ENCODE measurements at regions not wholly inside any gene's neighbourhood (a gene's known extent, or its start where the extent isn't known, plus 50 kb on each side); places are given as distances from the start of the nearest gene placed in this dataset.

DNA sequence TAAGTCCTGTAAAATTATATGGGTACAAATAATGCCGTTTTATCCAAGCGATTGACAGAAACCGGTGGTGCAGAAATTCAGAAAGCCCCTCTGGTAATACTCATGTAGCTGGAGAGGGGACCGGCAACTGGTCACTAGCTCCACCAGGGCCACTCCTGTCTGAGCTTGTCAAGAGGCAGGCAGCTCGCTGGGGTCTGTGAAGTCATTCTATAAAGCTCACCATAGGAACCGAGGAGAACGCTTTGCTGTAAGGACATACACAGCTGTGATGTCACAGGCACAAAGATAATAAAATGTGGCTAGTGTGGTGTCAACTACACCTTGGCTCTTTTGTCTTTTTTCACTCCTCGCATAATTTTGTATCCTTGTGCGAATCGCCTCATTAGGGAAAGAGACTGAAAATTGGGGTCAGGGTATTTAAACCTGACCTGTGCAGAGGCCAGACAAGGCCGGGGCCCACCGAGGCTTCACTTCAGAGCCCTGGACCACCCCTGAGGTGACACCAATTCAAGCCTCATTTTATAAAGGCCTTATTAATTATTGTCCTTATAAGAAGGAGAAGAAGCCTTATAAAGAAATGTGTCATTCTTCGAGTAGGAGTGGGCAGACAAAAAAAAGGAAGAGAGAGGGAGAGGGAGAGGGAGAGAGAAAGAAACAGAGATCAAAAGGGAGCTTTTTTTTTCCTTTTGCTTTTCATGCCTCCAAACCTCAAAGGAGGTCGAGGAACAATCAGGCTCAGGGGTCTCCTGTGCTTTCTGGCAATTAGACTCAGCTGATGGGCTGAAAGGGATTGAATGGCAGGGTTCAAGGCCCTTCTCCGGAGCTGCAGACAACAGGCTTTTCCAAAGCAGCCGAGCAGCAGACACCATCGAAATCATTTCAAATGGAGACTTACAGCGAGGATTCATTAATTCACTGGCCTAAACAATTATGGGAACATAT is 813.3 kb upstream of the ARRDC4 start:
- DNase-seq (ENCODE audit: low spot score), result no peak
- in situ Hi-C loops (cut with HindIII; ENCODE audit: low sequenced_read_pairs), result no loop called here

DNA sequence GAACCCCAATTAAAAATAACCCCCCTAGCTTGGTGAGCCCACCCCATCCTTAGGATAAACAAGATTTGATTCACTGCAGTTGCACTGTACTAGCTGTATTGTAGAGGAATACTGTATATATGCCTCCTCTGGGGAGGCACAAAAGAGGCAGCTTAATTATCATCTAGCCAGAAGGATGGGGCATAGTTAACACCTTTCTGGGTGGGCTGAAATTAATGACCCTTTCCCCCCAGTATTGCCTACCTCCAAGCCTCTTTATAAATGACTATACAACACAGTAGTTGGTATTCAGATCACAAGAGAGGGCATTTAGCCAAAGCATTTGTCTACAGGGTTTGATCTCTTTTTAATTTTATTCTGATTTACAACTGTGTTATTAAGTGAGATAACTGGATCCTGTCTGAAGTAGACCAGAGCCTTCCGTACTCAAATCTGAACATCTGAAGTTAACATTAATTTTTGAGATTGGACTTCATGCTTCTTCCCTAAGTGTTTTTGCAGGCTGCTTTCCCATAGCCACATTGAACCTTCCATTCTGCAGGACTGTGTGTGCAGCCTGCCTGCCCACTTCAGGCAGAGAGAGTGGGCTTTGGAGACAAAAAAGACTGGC is 807.0 kb upstream of the ARRDC4 start:
- DNase-seq (ENCODE audit: low spot score), result no peak
- in situ Hi-C loops (cut with HindIII; ENCODE audit: low sequenced_read_pairs), result no loop called here

DNA sequence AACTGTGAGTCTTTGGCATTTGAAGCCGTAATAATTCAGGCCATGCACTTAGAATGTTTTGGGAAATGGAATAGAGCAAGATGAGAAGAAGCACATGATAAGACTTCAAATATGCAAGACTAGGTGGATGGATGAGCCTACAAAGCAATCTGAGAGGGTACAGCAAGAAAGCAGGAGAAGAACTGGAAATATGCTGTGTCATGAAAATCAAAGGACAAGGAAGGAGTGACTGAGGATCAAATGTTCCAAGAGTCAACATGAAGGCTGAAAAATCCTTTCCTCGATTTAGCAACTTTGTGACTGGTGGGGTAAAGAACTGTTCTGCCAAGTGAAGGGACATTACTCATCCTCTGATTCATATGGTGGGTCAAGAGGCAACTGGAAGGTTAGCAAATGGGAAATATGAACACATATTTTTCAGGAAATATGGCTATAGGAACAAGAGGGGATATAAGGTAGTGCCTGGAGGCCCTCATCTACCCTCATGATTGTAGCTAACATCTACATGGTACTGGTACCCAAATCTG is 803.7 kb upstream of the ARRDC4 start:
- no peak for DNase-seq (ENCODE audit: low spot score)
- in situ Hi-C loops (cut with HindIII; ENCODE audit: low sequenced_read_pairs), result no loop called here

DNA sequence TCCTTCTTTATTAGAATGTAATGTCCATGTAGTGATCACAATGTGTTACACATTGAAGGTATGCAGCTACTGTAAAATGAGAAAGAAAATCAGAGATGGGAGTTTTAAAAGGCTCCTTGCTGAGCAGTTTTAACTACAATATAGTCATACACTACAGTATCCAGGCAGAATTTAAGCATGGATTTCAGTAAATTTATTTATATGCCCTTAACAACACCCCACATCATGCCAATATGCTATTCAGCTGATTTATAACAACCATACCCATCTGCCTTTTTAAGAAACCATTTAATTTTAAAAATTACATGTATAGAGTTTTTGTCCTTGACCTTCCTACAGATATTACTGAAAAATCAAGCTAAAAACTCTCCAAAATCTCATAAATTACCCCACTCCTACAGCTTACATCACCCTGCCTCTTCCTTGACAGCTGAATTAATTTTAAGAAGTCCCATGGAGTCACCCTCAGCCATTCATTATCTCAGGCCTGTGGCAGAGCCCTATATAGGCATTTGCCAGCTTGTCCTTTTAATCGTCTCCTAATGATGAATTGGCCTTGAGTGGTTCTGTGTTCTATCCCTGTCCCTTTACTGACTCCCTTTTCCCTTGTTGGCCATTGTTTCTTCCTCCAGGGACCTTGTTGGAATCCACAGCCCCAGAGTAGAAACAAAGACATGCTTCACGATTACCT is 797.6 kb upstream of the ARRDC4 start:
- in situ Hi-C loops (cut with HindIII; ENCODE audit: low sequenced_read_pairs), result no loop called here
- no peak for DNase-seq (ENCODE audit: low spot score)

DNA sequence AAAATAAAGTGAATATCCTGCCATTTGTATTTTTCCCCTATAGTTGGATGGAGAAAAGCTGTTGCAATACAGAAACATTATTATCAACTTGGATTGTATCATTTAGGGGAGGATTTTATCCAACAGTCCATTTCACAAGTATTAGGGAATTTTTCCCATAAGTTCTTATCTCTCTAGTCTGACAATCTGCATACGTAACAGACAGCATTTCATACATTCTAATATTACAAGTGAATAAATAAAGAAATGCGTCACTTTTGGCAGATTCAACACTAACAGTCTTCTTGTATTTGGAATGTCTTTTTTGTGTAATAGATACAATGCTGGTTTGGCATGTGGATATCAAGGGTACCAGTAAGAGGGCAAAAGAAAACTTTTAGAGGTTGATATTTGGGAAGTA is 795.3 kb upstream of the ARRDC4 start:
- DNase-seq (ENCODE audit: low spot score), result no peak
- in situ Hi-C loops (cut with HindIII; ENCODE audit: low sequenced_read_pairs), result no loop called here

DNA sequence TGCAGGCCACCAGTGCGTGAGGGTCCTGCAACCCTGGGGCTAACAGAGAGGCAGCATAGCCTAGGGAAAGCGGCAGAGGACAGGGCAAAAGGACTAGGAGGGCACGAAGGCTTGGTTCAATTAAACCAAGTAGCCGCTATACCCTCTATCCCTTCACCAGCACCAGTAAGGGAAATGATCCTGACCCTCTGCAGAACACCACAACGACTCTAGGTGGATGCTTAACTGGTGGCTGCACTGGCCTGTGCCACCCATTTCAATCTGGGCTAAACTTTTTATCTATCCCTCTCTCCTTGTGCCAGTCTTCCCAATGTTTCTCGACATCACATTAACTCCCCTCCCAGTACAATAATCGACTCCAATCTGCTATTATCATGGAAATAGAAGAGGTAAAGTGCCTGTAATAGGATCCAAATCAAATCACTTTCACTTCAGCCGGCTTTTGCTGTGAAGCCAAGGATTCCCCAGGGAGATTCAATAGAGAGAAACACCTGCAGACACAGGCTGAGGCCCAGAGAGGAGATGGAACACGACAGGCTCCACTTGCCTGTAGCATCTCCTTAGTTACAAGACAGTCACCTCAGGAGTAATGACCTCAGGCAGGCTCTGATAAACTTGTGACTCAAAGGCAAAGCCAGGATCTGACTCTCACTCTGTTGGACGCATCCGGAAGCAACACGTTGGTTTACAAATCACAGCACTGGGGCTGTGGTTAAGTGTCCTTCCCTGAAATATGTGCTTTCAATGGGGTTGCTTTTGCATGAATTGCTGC is 791.6 kb upstream of the ARRDC4 start:
- no peak for DNase-seq (ENCODE audit: low spot score)
- in situ Hi-C loops (cut with HindIII; ENCODE audit: low sequenced_read_pairs), result no loop called here

DNA sequence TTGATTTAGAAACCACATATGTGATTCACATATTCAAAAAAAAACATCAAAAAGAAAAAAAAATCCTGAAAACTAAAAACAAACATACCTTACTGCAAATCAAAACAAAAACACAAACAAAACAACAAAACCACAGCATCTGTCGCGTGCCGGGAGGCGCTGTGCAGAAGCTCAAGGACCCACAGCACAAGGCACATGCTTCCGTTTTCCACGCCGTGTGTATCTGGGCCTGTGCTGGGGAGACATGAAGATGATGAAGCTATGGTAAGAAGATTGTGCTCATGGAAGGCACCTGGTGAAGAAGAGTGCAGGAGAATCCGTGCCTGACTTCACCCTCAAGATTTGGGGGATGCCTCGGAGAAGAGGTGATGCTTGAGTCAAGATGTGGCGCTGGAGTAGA is 788.9 kb upstream of the ARRDC4 start:
- no peak for DNase-seq (ENCODE audit: low spot score)
- in situ Hi-C loops (cut with HindIII; ENCODE audit: low sequenced_read_pairs), result no loop called here

DNA sequence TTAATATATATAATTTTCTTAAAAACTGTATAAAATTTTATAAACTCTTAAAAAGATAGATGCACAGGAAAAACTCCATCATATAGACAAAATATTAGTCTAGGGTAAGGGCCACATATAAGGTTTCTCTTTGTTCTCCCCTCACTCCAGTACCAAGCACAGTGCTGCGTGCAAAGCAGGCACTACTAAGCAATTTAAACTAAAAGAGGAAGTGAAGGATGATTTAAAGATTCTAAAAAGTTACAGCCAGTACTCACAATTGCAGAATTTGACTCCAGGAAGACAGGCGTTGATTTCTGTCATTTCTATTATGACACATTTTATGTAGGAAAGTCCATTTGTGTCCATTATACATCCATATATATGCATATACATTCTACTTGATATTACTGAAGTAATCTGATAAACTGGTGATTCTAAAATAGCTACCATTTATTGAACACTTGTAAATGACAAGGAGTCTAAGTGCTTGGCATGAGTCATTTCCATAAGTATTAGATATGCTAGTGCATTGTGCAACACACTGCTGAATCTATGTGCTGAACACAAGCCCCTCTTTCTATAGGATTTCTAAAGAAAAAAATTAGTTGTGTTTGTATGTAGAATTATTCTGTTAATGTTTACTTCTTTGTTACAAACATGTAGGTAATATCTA is 785.5 kb upstream of the ARRDC4 start:
- in situ Hi-C loops (cut with HindIII; ENCODE audit: low sequenced_read_pairs), result no loop called here
- DNase-seq (ENCODE audit: low spot score), result no peak

DNA sequence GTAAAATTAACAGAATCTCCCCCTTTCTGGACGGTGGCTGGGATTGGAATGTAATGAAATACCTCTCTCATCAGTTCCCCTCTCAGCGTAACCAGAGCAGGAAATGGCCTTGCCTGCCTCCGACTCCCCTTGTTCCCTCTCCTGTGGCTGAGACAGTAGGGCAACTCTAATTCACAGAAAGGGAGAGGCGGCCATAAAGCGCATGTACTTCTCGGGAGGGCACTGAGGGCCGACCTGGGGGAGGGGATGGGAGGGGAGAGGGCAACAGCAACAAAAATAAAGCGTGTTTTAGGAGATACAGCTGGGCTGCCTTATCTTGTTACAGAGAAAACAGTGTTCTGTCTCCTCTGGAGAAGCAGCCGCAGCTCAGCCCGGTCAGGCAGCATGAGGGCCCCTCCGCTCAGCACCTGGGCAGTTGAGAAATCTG is 783.3 kb upstream of the ARRDC4 start:
- in situ Hi-C loops (cut with HindIII; ENCODE audit: low sequenced_read_pairs), result no loop called here
- DNase-seq (ENCODE audit: low spot score), result no peak

DNA sequence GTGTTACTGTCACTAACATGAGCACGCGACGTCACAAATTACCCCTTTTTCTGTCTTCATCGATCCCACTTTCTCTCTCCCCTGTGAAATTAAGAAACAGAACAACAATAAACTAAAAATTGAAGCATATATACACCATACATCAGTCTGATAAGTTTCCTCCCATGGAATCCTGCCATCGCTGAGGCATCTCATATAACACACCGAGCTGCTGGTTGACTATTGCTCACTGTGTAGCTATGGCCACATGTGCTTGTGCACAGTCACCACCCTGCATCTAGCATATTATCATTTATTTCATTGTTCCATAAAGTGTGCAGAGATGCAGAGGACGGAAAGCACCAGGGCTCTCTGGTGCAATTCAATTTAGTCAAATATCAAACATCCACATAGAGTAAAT is 777.9 kb upstream of the ARRDC4 start:
- in situ Hi-C loops (cut with HindIII; ENCODE audit: low sequenced_read_pairs), result no loop called here
- DNase-seq (ENCODE audit: low spot score), result no peak

DNA sequence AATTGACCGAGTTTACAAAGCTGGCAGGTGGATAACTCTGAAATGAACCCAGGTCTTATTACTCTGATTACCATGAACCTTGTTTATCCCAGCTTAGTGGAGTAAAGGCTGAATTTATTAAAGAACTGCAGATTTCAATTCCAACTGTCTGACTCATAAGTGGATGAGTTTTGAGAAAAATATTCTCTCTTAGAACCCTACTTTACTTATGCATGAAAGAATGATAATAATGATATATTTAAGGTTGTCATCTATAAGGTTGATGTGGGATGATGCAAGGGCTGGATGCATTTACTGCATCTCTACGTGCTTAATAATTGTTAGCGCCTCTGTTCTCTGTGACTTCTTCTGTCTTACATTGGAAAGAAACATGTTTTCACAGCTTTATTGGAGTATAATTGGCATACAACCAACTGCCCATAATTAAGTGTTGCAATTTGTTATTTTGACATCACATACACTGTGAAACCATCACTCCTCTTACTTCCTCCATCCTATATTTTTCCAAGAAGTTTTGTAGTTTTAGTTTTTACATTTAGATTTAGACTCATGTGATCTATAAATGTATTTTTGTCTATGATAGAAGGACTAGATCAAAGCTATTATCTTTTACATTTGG is 771.2 kb upstream of the ARRDC4 start:
- in situ Hi-C loops (cut with HindIII; ENCODE audit: low sequenced_read_pairs), result no loop called here
- no peak for DNase-seq (ENCODE audit: low spot score)

DNA sequence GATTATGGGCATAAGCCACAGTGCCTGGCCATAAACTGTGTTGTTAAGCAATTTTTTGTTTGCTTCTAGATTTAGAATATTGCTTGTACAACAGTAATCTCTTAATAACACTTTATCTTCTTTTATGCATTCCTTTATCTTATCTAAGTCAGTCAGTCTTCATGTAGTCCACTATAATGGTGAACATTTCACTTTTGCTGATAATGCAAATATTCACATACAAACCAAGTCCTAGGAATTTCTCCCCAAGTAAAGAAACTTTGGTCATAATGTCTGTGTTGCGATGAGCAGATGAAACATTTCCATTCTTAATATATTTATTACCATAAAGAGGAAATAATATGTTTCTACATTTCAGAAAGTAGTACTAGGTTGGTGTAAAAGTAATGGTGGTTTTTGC is 765.8 kb upstream of the ARRDC4 start:
- in situ Hi-C loops (cut with HindIII; ENCODE audit: low sequenced_read_pairs), result no loop called here
- no peak for DNase-seq (ENCODE audit: low spot score)

DNA sequence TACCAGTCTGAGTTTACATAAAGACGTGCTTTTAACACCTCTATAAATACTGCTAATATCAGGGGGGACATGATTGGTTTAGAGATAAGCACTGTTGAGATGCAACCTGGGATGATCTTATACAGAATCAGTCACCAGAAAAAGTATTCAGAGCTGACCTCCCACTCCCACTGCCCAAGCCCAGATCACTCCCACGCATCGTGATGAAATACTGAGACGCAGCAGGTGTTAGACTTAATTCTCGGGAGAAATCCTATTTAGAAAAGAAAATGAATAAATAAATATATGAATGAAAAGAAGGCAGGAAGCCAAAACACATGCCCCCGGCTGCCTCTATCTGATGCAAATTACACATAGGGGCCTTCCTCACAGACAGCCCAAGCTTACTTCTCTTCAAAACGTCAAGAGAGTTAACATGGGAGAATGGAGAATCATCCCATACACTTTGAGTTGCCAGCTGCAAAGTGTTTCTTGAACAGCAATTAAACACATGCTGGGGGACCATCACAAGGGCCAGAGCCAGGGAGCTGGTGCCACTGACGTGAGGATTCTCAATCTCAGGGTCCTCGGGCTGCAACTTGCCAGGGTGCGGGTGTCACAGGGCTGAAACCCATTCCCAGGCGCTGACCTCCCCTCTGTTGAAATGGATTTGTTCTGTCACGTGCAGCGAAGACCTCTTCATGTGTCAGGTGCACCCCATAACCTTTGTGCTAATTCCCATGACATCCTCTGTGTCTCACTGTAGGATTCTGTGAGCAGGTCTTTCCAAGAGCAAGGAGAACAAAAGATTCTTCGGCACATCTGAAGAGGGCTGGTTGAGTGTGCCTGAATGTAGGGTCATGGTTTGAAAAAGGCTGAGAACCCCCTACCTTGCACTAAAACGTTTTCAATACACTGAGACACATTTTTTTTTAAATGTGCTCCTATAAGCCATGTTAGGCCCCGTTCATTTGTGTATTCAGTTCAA is 764.2 kb upstream of the ARRDC4 start:
- no peak for DNase-seq (ENCODE audit: low spot score)

DNA sequence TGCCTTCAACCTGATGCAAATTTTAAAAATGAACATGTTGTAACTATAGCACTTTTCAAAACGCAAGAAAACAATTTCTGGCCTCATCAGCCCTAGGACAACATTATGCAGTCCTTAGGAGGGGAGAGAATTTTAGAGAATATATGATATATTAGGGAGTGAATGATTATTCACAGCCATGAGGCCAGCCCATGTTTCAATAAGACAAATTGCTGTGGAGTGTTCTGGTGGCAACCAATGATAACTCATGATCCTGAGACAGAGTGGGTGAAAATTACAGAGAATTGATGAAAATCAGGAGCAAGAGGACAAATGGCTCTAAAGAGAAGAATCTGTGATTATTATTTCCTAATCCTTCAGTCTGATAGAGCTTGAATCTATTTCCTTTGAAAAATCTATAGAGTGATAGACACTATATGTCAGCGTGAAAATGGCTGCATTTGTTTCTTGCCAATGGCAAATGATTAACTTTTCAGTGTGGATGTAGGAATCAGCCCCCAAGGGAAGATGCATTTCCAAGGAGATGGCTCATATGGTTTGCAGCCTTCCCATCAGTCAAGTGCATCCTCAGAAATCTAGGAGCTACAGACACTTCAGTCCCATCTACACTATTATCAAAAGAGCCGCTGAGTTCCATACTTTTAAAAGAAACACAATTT is 761.0 kb upstream of the ARRDC4 start:
- in situ Hi-C loops (cut with HindIII; ENCODE audit: low sequenced_read_pairs), result no loop called here
- no peak for DNase-seq (ENCODE audit: low spot score)

More for the DNA sequence above, 764.2 kb upstream of the ARRDC4 start:
- in situ Hi-C loops (cut with HindIII; ENCODE audit: low sequenced_read_pairs), result no loop called here

DNA sequence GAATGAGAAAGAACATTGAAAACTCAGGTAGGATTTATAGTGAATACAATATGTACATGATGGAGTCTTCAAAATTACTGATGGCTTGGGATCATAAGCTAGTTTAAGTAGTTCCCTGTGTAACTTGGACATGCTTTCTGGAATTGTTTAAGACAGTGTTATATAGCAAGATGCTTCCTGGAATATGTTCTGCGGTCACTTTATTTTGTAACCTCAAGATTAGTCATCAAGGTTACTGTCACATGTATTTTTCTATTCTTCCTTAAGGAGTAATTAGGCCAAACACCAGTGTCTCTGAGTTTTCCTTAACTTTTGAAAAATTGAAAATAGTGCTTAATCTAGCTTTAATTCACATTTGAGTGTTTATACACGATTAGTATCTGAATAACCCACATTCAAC is 760.3 kb upstream of the ARRDC4 start:
- in situ Hi-C loops (cut with HindIII; ENCODE audit: low sequenced_read_pairs), result no loop called here
- no peak for DNase-seq (ENCODE audit: low spot score)

DNA sequence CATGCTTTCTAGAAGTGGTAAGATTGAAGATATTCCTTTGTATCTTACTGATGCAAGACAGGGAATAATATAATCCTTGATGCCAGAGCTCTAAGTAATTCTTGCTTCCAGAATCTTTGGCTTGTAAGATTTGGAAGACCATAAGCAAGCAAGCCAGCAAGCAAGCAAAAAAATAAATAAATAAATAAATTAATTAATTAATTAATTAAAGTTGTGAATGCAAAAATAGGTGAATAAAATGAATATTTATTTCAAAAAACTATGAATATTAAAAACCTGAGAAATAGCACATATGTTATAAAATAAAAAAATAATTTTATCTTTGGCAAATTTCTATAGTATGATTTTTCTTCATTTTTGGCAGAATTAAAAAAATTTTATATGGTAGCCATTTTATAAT is 750.2 kb upstream of the ARRDC4 start:
- DNase-seq (ENCODE audit: low spot score), result no peak
- in situ Hi-C loops (cut with HindIII; ENCODE audit: low sequenced_read_pairs), result no loop called here

DNA sequence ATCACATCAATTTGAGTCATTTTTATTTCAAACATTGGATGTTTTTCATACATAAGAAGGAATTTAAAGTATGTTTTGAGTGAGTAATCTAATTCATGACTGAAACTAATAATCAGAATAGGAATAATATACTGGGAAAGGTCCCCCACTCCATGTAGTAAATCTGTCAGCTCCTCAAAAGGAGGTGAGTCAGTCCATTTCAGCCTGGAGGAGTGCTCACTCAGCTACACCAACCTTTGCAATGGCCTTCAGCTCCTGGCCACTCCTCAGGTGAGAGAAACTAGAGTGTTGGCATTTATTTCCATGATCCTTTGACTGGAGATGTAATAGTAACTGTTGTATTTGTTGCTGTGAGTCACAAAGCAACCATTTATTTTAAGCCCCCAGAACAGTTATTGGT is 744.9 kb upstream of the ARRDC4 start:
- in situ Hi-C loops (cut with HindIII; ENCODE audit: low sequenced_read_pairs), result no loop called here
- DNase-seq (ENCODE audit: low spot score), result no peak
